ENCODE measurements at regions not wholly inside any gene's neighbourhood (a gene's known extent, or its start where the extent isn't known, plus 50 kb on each side); places are given as distances from the start of the nearest gene placed in this dataset.
A peak's percentile ranks its signal among the peaks of the same experiment; 100 is the strongest.

DNA sequence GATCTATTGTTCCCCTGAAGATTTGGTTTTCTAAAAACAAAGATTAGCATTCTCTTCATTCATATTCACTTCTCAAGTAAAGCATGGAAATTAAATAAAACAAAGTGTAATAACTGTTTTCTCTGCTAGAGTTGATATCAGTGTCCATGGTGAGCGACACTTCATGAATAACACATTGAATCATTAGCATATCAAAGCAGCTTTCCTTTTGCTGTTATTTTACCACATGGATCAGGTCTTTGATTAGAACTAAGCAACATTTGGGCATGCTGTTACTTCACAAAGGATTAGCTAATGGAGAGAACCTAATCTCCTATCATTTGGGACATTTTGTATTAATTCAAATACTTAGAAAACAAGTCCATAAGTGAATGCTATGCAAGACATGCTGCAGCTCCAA, 368.8 kb upstream of the CDH19 start:
- no peak for ATAC-seq (ENCODE audit: insufficient read depth, low FRiP score)
- Histone ChIP-seq H3K4me3 (no peak overlapping the region), H3K9ac (ENCODE audit: insufficient read depth in 1 of 2, low read length in 2 of 2) (no peak overlapping the region), H3K9me3 (ENCODE audit: control insufficient read depth in 4 of 4, insufficient read depth in 3 of 4, low read length in 3 of 4) (no peaks in the 10 kb centered on the region), H3K27ac (ENCODE audit: low read depth in 1 of 2, low read length in 1 of 2) (no peak overlapping the region), H3K4me1 (ENCODE audit: control insufficient read depth in 5 of 5, insufficient read depth in 5 of 5, low read length in 5 of 5) (no peaks in the 10 kb centered on the region), H3K27me3 (ENCODE audit: control insufficient read depth in 3 of 3, insufficient read depth in 3 of 3, low read length in 2 of 3) (no peaks in the 10 kb centered on the region), H3K36me3 (ENCODE audit: control insufficient read depth in 4 of 4, insufficient read depth in 4 of 4, low read length in 4 of 4) (no peaks in the 10 kb centered on the region)
- no peak for DNase-seq
- 49 to 51% methylated on average over 1 of the region's 1 CpG for WGBS, 2 donors
- TF ChIP-seq, protein P1, sequence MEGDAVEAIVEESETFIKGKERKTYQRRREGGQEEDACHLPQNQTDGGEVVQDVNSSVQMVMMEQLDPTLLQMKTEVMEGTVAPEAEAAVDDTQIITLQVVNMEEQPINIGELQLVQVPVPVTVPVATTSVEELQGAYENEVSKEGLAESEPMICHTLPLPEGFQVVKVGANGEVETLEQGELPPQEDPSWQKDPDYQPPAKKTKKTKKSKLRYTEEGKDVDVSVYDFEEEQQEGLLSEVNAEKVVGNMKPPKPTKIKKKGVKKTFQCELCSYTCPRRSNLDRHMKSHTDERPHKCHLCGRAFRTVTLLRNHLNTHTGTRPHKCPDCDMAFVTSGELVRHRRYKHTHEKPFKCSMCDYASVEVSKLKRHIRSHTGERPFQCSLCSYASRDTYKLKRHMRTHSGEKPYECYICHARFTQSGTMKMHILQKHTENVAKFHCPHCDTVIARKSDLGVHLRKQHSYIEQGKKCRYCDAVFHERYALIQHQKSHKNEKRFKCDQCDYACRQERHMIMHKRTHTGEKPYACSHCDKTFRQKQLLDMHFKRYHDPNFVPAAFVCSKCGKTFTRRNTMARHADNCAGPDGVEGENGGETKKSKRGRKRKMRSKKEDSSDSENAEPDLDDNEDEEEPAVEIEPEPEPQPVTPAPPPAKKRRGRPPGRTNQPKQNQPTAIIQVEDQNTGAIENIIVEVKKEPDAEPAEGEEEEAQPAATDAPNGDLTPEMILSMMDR (IDR thresholded peaks at IDR 0.05; ENCODE audit: control extremely low read depth, extremely low read depth): no peak

- H3K36me3 ChIP-seq (ENCODE audit: control insufficient read depth in 4 of 4, insufficient read depth in 4 of 4, low read length in 4 of 4): no peaks in the 10 kb centered on the region
- TF ChIP-seq, protein P1 (IDR thresholded peaks at IDR 0.05; ENCODE audit: control extremely low read depth, extremely low read depth): no peak
- no peak overlapping the region for H3K4me3 ChIP-seq
- H3K27ac ChIP-seq (ENCODE audit: low read depth in 1 of 2, low read length in 1 of 2): no peak overlapping the region
- no peaks in the 10 kb centered on the region for H3K27me3 ChIP-seq (ENCODE audit: control insufficient read depth in 3 of 3, insufficient read depth in 3 of 3, low read length in 2 of 3)
- H3K9me3 ChIP-seq (ENCODE audit: control insufficient read depth in 4 of 4, insufficient read depth in 3 of 4, low read length in 3 of 4): no peaks in the 10 kb centered on the region
- H3K4me1 ChIP-seq (ENCODE audit: control insufficient read depth in 5 of 5, insufficient read depth in 5 of 5, low read length in 5 of 5): no peaks in the 10 kb centered on the region
- ATAC-seq (ENCODE audit: insufficient read depth, low FRiP score) (no peak), DNase-seq (no peak)
- no peak overlapping the region for H3K9ac ChIP-seq (ENCODE audit: insufficient read depth in 1 of 2, low read length in 2 of 2)
- 46 to 55% methylated on average over 3 of the region's 3 CpGs for WGBS, 2 donors
These were observed 368.1 kb upstream of the CDH19 start for GRCh38 chr18:66971960-66972359.

DNA sequence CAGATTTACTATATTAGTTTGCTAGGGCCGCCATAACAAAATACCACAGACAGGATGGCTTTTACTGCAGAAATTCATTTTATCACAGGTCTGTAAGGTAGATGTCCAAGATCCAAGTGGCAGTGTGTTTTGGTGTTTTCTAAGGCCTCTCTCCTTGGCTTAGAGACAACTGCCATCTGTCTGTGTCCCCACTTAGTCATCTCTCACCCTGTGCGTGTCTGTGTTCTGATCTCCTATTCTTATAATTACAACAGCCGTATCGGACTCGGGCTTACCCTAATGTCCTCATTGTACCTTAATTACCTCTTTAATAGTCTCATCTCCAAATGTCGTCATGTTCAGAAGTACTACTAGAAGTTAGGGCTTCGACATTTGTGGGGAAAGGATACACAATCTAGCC, 362.3 kb upstream of the CDH19 start:
- DNase-seq: no peak
- H3K9ac ChIP-seq (ENCODE audit: insufficient read depth in 1 of 2, low read length in 2 of 2): no peak overlapping the region
- WGBS, 2 donors: 83 to 92% methylated on average over 7 of the region's 7 CpGs
- H3K9me3 ChIP-seq (ENCODE audit: control insufficient read depth in 4 of 4, insufficient read depth in 3 of 4, low read length in 3 of 4): no peaks in the 10 kb centered on the region
- H3K4me1 ChIP-seq (ENCODE audit: control insufficient read depth in 5 of 5, insufficient read depth in 5 of 5, low read length in 5 of 5): no peaks in the 10 kb centered on the region
- H3K4me3 ChIP-seq: no peak overlapping the region
- TF ChIP-seq, protein P1 (IDR thresholded peaks at IDR 0.05; ENCODE audit: control extremely low read depth, extremely low read depth): no peak
- peak; percentile 11 for ATAC-seq (ENCODE audit: insufficient read depth, low FRiP score)
- H3K27me3 ChIP-seq (ENCODE audit: control insufficient read depth in 3 of 3, insufficient read depth in 3 of 3, low read length in 2 of 3): no peaks in the 10 kb centered on the region
- no peak overlapping the region for H3K27ac ChIP-seq (ENCODE audit: low read depth in 1 of 2, low read length in 1 of 2)
- H3K36me3 ChIP-seq (ENCODE audit: control insufficient read depth in 4 of 4, insufficient read depth in 4 of 4, low read length in 4 of 4): no peaks in the 10 kb centered on the region

DNA sequence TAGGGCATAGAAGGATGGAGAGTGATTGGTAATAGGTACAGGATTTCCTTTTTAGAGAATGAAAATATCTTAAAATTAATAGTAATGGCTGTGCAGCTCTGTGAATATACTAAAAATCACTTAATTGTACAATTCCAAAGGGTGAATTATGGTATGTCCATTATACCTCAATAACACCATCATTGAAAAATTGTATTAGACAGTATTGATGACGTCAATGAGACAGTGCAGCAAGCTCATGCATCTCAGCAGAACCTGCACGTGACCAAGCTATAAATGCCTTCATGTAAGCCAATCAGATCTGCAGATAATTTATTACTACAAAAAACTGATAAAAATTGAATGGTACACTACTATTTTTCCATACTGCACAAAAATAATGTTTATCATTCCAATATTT, 354.4 kb upstream of the CDH19 start:
- WGBS, 2 donors: 79 to 82% methylated on average over 2 of the region's 2 CpGs
- Histone ChIP-seq H3K9me3 (ENCODE audit: control insufficient read depth in 4 of 4, insufficient read depth in 3 of 4, low read length in 3 of 4) (no peaks in the 10 kb centered on the region), H3K27me3 (ENCODE audit: control insufficient read depth in 3 of 3, insufficient read depth in 3 of 3, low read length in 2 of 3) (no peaks in the 10 kb centered on the region), H3K36me3 (ENCODE audit: control insufficient read depth in 4 of 4, insufficient read depth in 4 of 4, low read length in 4 of 4) (no peaks in the 10 kb centered on the region), H3K9ac (ENCODE audit: insufficient read depth in 1 of 2, low read length in 2 of 2) (no peak overlapping the region), H3K27ac (ENCODE audit: low read depth in 1 of 2, low read length in 1 of 2) (no peak overlapping the region), H3K4me1 (ENCODE audit: control insufficient read depth in 5 of 5, insufficient read depth in 5 of 5, low read length in 5 of 5) (no peaks in the 10 kb centered on the region), H3K4me3 (no peak overlapping the region)
- DNase-seq: no peak
- ATAC-seq (ENCODE audit: insufficient read depth, low FRiP score): no peak
- TF ChIP-seq, protein P1 (IDR thresholded peaks at IDR 0.05; ENCODE audit: control extremely low read depth, extremely low read depth): no peak
